GM12878 (cell line): ENCODE measurements at regions not wholly inside any gene's neighbourhood (a gene's known extent, or its start where the extent isn't known, plus 50 kb on each side); places are given as distances from the start of the nearest gene placed in this dataset.

Experiments used
- ATAC-seq: fragments of 200-7000 bp; cut with Tn5 transposase; 3 replicates; pipeline ENCODE4 v1.9.1; 2020; ENCODE audit warnings: mild to moderate bottlenecking, moderate library complexity
- BruUV-seq: library from RNA; stranded (reverse); fragments of 400-500 nt; replicated peaks from 2 replicates; lab custom pipeline; 2021; lab: Mats Ljungman, UMichigan
- CTCF ChIA-PET: fragments of 300-600 bp; sonication (Branson Sonifier 250); formaldehyde crosslinking; extraction: SDS; loops from one replicate; lab custom pipeline; 2021; ENCODE audit warnings: inconsistent platforms; lab: Yijun Ruan, JAX
- POLR2A ChIA-PET: fragments of 350-600 bp; formaldehyde crosslinking; extraction: SDS; loops from one replicate; lab custom pipeline; 2021; ENCODE audit warnings: inconsistent platforms; lab: Charles Lee
- RAD21 ChIA-PET: fragments of 300-600 bp; sonication (Branson Sonifier 250); formaldehyde crosslinking; loops from one replicate; lab custom pipeline; 2023; ENCODE audit warnings: antibody characterized with exemption; ENCODE audit not compliant: unreplicated experiment; lab: Charles Lee
- SMC1A ChIA-PET: fragments of 300-600 bp; sonication (Branson Sonifier 250); formaldehyde crosslinking; loops from one replicate; lab custom pipeline; 2023; ENCODE audit not compliant: unreplicated experiment, uncharacterized antibody; lab: Charles Lee
- DNase-seq: peaks from one replicate; pipeline ENCODE4 v3.0.0-alpha.2; 2011; ENCODE audit warnings: low read depth, low spot score
- FAIRE-seq: peaks from 3 replicates; lab custom pipeline; 2011; peaks lifted over from hg19 to GRCh38; lab: Jason Lieb, UNC
- H2AFZ ChIP-seq: 2 replicates; pipeline ENCODE4 v1.6.0; 2011; ENCODE audit warnings: low read depth, low read length, control low read depth; ENCODE audit not compliant: control insufficient read depth
- H3K27ac ChIP-seq: 2 replicates; pipeline ENCODE4 v1.5.1; 2011; ENCODE audit warnings: control low read depth; ENCODE audit not compliant: control insufficient read depth, insufficient read depth
- H3K27me3 ChIP-seq, 2 experiments: replicated peaks in 1 of 2; 2 replicates each; pipeline versions ENCODE4 v1.6.0 to v1.6.1; 2011; ENCODE audit warnings: low read length in 1 of 2; ENCODE audit not compliant: control insufficient read depth in 2 of 2, insufficient read depth in 2 of 2
- H3K36me3 ChIP-seq, 2 experiments: 2 replicates each; pipeline ENCODE4 v1.5.1; 2011; ENCODE audit warnings: low read length in 1 of 2; ENCODE audit not compliant: control insufficient read depth in 2 of 2, insufficient read depth in 2 of 2
- H3K4me1 ChIP-seq: 2 replicates; pipeline ENCODE4 v1.6.1; 2011; ENCODE audit warnings: mild to moderate bottlenecking, low read length, moderate library complexity, mixed read lengths; ENCODE audit not compliant: control insufficient read depth, insufficient read depth
- H3K4me2 ChIP-seq: 2 replicates; pipeline ENCODE4 v1.6.0; 2011; ENCODE audit warnings: control low read depth; ENCODE audit not compliant: control insufficient read depth, insufficient read depth
- H3K4me3 ChIP-seq: fragments of 200-600 bp; sonication (generic); 2 replicates; pipeline ENCODE4 v1.5.1; 2016
- H3K79me2 ChIP-seq: 2 replicates; pipeline ENCODE4 v1.6.0; 2011; ENCODE audit warnings: low read length; ENCODE audit not compliant: control insufficient read depth, insufficient read depth
- H3K9ac ChIP-seq: 2 replicates; pipeline ENCODE4 v1.8.0; 2011; ENCODE audit warnings: low read length, control low read depth, mixed read lengths; ENCODE audit not compliant: control insufficient read depth, insufficient read depth
- H3K9me3 ChIP-seq: replicated peaks from 3 replicates; pipeline ENCODE4 v1.5.1; 2011; ENCODE audit warnings: mild to moderate bottlenecking, low read length; ENCODE audit not compliant: control insufficient read depth, insufficient read depth
- H4K20me1 ChIP-seq: 2 replicates; pipeline ENCODE4 v1.6.0; 2011; ENCODE audit not compliant: control insufficient read depth, insufficient read depth
- BCL11A ChIP-seq: IDR thresholded peaks from 2 replicates; pipeline ENCODE4 v1.6.1; 2011; ENCODE audit warnings: low read depth, low read length
- CHD2 ChIP-seq: IDR thresholded peaks from 2 replicates; pipeline ENCODE4 v1.6.1; 2011; ENCODE audit warnings: low read depth, low read length, improper control_type of control experiment, borderline replicate concordance
- CUX1 ChIP-seq: IDR thresholded peaks from 2 replicates; pipeline ENCODE4 v1.6.1; 2012; ENCODE audit warnings: improper control_type of control experiment, low read depth, low read length; ENCODE audit not compliant: insufficient replicate concordance
- EP300 ChIP-seq, 2 experiments: fragments of 150-350 bp in 1 of 2; IDR thresholded peaks; 2 replicates each; pipeline ENCODE4 v1.6.1; 2011 to 2012; ENCODE audit warnings: low read depth in 2 of 2, low read length in 2 of 2, borderline replicate concordance in 1 of 2, improper control_type of control experiment in 1 of 2, inconsistent platforms in 1 of 2; ENCODE audit not compliant: control insufficient read depth in 1 of 2
- FOXM1 ChIP-seq: IDR thresholded peaks from 2 replicates; pipeline ENCODE4 v1.6.1; 2012; ENCODE audit warnings: low read depth, mild to moderate bottlenecking, inconsistent platforms, low read length, moderate library complexity
- GABPA ChIP-seq: IDR thresholded peaks from 2 replicates; pipeline ENCODE4 v1.6.1; 2014; ENCODE audit warnings: antibody characterized with exemption, low read depth, mild to moderate bottlenecking, inconsistent platforms
- USF1 ChIP-seq: IDR thresholded peaks from 2 replicates; pipeline ENCODE4 v1.6.1; 2011; ENCODE audit warnings: borderline replicate concordance, low read depth, mild to moderate bottlenecking, moderate library complexity, mixed read lengths, low read length; ENCODE audit not compliant: insufficient read depth; ENCODE audit errors: extremely low read length
- ZNF622 ChIP-seq: fragments of 450-650 bp; IDR thresholded peaks from 2 replicates; pipeline ENCODE4 v1.6.1; 2017; ENCODE audit warnings: mild to moderate bottlenecking, inconsistent platforms
- ZSCAN29 ChIP-seq: fragments of 450-650 bp; IDR thresholded peaks from 2 replicates; pipeline ENCODE4 v1.6.1; 2017; ENCODE audit warnings: mild to moderate bottlenecking, moderate library complexity
- WGBS: methylation state at CpG from one replicate; pipeline ENCODE4 v1.1.6; 2016; ENCODE audit warnings: low lambda C conversion rate; ENCODE audit not compliant: insufficient replicate concordance, insufficient coverage; ENCODE audit errors: missing lambda C conversion rate; 5-methylcytosine and 5-hydroxymethylcytosine counted together
- in situ Hi-C: fragments of 300-500 bp; cut with MboI; formaldehyde crosslinking; loops from 9 replicates; pipeline ENCODE4 v1.14.3; 2018; ENCODE audit warnings: mixed read lengths
- intact Hi-C: fragments of 100-400 bp; cut with micrococcal nuclease; formaldehyde crosslinking; loops from one replicate; pipeline ENCODE4 v1.14.2; 2022; ENCODE audit not compliant: unreplicated experiment

- intact Hi-C loops (no loop called here), in situ Hi-C loops (no loop called here)
- H2AFZ ChIP-seq = no peak overlapping the region
- no peaks in the 10 kb centered on the region for H4K20me1 ChIP-seq
- DNase-seq = no peak
- H3K4me1 ChIP-seq = no peaks in the 10 kb centered on the region
- H3K4me3 ChIP-seq = no peak overlapping the region
- no peak overlapping the region for H3K4me2 ChIP-seq
- H3K27me3 ChIP-seq = no peaks in the 10 kb centered on the region
- no peaks in the 10 kb centered on the region for H3K36me3 ChIP-seq
- FAIRE-seq = no peak
- POLR2A ChIA-PET = no interaction called here
- no peak for TF ChIP-seq BCL11A
- no peak for TF ChIP-seq FOXM1
- TF ChIP-seq GABPA = no peak
- no peak for TF ChIP-seq EP300 (IDR thresholded peaks at IDR 0.05; ENCODE audit: borderline replicate concordance in 1 of 2, control insufficient read depth in 1 of 2, low read depth in 2 of 2, low read length in 2 of 2)
- TF ChIP-seq CHD2 = no peak
- TF ChIP-seq ZNF622 = no peak
- TF ChIP-seq CUX1 = no peak
- TF ChIP-seq ZSCAN29 = no peak
- no peak for TF ChIP-seq USF1
- TF ChIP-seq, all 136 proteins: peak for 0
- H3K9me3 ChIP-seq = no peaks in the 10 kb centered on the region
- BruUV-seq = no TSS peak
- H3K79me2 ChIP-seq = no peaks in the 10 kb centered on the region
- ChIA-PET SMC1A (no interaction called here), RAD21 (no interaction called here), CTCF (no interaction called here)
- no peak overlapping the region for H3K9ac ChIP-seq
- WGBS = 12% methylated on average over 6 of the region's 7 CpGs
- no peak overlapping the region for H3K27ac ChIP-seq
- ATAC-seq = no peak
Observed at GRCh38 chr7:70942791-70943190, 189.2 kb upstream of the GALNT17 start.
